Ramos (cell line): ENCODE measurements at regions not wholly inside any gene's neighbourhood (a gene's known extent, or its start where the extent isn't known, plus 50 kb on each side); places are given as distances from the start of the nearest gene placed in this dataset.

ENCODE experiments used
- in situ Hi-C: fragments of 300-500 bp; cut with MboI; formaldehyde crosslinking; loops from one replicate; pipeline ENCODE4 v1.14.3; 2022; ENCODE audit warnings: low sequenced_read_pairs; ENCODE audit not compliant: unreplicated experiment

DNA sequence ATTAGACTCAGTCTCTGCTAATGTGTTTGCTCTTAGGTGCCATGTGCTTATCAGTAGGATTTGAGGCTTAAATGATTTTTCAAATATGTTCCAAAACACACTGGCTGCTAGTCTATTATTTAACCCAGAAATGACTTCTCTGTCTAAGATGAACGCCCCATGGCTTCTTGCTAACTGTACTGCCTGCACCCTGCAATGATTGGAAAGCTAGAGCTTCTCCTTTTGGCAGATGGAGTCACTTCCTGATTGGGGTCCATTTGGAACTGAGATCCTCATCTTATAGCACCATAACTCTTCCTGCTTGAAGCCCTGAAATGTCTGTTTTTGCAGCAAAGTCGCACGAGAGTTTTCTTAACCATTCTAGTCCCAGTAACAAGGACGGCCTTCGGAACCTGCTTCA, 186.5 kb upstream of the ADO start:
- in situ Hi-C loops = loop anchor here (10.0 kb wide), 1 partner anchor 537 kb away; no protein-coding TSS in a partner anchor

DNA sequence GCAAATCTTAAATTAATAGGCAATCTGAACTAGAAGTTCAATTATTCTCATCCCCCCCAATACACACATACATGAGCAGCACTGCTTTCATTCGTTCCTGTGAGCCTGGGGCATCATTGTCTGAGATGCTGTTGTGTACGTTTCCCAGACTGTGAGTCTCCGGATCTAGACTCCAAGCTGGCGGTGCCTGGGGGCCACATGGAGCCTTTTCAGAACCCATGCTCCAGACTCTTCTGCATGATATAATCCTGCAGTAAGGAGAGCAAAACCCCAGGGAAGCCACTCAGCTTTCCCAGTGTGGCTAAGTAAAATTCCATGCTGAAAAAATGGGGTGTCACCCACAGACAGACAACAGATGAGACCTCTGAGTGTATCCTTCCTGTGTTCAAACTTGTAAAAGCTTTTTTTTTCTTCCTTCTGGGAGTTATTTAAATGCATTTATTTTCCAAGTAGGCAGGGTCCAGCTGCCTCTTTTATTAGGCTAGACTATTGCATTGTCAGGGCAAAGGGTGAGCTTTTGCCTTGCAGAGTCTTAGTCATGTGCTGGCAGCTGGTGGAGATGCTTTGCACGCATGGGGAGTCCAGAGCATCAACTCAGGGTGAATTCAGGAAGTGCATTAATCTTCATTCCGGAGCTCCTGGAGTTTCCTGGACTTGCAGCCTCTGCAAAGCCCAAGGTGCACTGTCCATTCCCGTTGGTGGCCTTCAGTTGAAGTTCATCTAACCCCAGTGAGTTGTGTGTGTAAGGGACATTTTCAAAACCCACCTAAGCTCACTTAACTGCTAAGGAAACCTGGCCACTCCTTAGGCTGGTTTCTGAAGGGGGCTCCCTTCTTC, 185.7 kb upstream of the ADO start:
- in situ Hi-C loops = loop anchor here (10.0 kb wide), 1 partner anchor 536 kb away; no protein-coding TSS in a partner anchor

DNA sequence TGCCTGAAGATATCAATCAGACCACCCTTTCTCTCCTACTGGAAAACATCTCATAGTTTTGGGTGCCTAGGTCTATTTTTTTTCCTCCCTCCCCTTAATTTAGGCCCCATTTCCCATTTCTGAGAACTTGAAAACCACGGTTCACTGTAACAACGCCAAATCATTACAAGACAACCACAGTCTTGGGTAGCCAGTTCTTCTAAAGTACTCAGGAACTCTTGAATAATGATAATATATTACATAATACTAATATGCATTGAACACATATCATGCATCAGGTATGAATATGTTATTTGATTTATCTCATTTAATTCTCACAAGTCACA, 185.1 kb upstream of the ADO start:
- in situ Hi-C loops = loop anchor here (10.0 kb wide), 1 partner anchor 535 kb away; no protein-coding TSS in a partner anchor

DNA sequence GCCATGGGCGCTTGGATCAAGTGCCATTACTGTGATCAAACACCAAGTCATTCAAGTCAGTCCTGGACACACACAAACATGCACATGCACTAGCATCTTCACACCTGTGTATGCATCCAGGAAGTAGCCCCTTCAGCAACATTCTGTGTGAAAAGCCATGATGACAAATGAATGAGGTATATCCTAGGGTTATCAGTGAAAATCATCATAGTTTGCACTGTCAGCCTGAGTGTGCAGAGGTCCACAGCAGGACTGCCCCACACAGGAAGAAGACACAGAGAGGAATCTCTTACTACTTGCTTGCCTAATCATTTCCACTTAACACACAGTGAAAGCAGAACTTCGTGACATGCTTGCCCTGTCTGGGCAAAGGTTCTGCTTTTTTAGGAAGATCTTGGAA, 184.0 kb upstream of the ADO start:
- in situ Hi-C loops = no loop called here

DNA sequence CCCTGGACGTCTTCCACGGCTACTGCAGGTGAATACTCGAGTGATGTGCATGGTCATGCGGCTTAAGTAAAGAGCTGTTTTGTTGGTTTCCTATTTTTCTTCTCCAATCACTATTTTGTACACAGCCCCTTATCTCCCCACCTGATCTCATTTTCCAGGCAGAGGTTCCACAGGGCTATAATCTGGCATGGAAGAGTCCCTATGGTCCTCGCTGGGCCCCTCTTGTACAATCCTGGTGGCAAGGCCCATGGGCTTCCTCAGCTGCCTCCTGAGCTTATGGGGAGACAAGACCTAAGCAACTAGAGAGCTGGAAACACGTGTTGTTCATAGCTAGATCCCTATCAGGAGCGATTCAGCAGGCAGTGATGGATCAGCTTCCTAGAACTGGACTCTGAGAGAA, 181.3 kb upstream of the ADO start:
- in situ Hi-C loops = no loop called here

DNA sequence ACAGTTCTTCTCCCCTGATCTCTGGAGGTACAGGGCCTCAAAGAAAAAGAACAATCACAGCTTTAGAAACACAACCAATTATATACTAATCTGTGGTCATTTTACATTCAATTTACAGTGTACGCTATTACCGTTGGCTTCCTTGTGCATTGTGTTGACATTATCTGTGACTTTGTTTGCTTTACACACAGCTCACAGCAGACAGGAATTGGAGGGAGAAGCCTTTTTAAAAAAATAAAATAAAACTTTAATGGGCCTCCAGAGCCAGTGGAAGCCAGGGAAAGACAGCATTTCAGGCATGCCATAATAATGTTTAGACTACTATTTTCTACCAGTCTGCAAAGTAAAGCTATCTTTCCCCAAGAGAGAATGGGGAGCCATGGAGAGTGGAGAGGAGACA, 179.0 kb upstream of the ADO start:
- in situ Hi-C loops = loop anchor here (25.0 kb wide), 1 partner anchor 663 kb away; no protein-coding TSS in a partner anchor

DNA sequence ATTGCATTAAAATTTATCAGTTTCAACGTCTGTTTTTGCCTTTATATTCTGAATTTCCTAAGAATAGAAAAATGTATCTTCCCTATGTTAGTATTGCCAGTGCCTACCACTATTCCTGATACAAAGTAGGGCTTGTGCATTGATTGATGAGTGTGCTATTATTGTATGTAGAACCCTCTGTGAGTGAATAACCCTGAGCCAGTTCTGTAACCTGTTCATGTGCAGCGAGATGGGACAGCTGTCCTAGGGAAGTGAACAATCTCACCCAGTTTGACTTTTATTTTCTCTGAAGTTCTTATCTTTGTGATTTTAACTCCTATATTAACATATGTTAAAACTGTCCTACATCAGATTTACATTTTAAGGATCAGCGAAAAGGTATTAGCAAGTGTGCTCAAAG, 178.4 kb upstream of the ADO start:
- in situ Hi-C loops = loop anchor here (25.0 kb wide), 1 partner anchor 664 kb away; no protein-coding TSS in a partner anchor

DNA sequence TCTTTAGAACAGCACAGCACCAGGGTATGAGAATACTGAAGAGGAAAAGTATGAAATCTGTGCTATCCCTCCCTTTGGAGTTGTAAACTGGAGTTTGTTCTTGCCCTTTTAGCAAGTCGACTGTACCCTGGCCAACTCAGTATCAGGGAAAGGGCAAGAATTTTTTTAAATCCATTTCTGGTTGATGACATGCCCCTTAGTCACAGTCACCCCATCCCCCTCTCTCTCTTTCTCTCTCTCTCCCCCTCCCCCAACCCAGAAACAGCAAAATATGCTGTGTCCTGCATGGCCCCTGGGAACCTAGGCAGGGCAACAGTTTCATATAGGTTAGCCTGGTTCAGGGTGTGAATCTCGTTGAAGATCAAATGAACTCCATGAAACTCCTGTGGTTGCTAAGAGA, 177.7 kb upstream of the ADO start:
- in situ Hi-C loops = loop anchor here (25.0 kb wide), 1 partner anchor 665 kb away; no protein-coding TSS in a partner anchor

DNA sequence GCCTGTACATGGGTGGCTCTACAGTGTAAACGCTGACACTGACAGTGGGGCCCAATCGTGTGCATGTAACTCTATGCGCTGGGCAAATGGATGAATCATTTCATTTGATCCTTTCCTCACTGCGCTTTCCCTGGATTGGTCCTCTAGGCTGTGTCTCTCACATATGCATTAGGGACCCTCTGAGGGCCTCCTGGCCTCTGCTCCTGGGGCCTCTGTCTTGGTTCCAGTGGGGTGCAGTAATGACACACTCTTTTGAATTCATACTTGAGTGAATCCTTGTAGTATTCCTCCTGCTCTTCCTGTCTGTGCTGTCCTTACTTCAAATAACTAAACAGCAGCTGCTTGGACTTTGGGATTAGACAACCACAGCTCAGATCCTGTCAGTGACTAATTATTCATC, 176.5 kb upstream of the ADO start:
- in situ Hi-C loops = loop anchor here (25.0 kb wide), 1 partner anchor 666 kb away; no protein-coding TSS in a partner anchor

DNA sequence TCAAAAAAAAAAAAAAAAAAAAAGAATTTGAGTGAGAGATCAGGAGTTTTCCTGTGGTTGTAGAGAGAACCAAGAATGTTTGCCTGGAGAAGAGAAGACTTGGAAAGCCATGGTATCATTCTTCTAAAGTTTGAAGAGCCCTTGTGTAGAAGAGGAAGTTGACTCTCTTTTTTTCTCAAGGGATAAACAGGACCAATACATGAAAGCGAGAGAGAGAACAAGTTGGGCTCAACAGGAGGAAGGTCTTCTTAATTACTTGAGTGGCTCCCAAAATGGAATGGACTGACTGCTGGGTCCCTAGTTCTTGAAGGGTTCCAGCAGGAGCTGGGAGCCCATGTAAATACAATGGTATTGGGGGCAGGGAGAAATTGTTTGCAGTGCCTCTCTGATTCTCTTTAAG, 173.3 kb upstream of the ADO start:
- in situ Hi-C loops = loop anchor here (25.0 kb wide), 1 partner anchor 669 kb away; no protein-coding TSS in a partner anchor

DNA sequence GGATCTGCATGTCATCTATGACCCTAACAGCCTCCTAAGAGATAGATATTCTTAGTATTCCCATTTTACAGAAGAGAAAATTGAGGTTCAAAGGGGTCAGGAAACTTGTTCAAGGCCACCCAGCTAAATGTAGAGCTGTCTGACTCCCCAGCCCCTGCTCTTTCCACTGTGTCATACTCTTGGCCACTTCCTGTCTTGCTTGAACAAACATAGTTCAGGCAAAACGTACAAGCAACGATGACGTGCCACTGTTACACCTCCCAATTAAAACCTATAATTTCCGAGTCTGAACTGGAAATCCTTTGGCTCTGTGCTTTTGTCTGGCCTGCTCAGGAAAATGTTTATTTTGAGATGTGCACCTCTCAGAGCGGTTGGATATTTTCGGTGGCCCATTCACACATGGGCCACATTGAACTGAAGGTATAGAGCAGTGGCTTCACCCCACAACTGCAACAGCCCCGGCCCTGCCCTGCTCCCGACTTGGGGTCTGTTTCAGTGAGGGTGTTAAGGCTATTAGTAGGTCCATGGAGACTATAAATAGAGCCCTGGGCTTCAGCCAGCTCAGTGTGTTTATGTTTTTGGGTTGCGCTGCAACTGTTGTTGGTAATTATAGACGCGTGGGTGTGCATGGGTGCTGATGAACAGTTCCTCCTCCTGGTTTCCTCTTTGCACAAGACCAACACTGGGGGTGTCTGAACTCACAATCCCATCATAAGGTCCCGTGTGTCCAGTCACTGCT, 172.3 kb upstream of the ADO start:
- in situ Hi-C loops = loop anchor here (25.0 kb wide), 1 partner anchor 670 kb away; no protein-coding TSS in a partner anchor

DNA sequence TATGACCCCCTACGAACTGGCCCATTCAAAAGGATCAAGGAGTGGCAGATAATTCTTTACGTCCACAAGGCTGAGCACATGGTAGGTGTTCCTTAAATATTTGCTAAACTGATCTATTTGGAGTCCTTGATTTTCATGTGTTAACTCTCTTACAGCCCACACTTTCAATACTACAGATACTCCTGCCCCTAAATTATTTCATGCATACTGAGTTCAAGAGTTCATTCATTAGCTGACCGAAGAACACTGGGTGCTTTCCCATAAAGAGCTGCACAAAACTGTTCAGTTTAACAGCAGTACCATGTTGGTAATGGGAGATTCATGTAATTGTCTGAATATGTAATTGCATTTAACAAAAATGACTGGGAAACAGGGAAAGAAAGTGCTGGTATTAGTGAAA, 170.5 kb upstream of the ADO start:
- in situ Hi-C loops = loop anchor here (25.0 kb wide), 1 partner anchor 672 kb away; no protein-coding TSS in a partner anchor

DNA sequence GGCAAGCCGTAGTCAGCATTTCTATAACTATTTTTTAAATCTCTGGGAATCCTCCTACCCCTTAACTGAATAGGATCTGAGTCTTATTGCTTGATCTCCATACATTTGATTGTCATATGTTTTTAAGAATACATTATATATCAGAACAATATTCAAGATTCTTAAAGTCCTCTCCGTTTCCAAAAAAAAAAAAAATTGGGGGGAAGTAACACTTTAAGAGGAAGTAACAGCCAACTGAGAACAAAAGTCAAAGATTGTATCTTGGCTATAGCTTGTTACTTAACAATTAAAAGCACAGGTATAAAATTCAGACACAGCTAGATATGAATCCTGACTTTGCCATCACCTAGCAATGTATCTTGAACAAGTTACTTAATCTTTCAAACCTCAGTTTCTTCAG, 169.9 kb upstream of the ADO start:
- in situ Hi-C loops = loop anchor here (25.0 kb wide), 1 partner anchor 672 kb away; no protein-coding TSS in a partner anchor

DNA sequence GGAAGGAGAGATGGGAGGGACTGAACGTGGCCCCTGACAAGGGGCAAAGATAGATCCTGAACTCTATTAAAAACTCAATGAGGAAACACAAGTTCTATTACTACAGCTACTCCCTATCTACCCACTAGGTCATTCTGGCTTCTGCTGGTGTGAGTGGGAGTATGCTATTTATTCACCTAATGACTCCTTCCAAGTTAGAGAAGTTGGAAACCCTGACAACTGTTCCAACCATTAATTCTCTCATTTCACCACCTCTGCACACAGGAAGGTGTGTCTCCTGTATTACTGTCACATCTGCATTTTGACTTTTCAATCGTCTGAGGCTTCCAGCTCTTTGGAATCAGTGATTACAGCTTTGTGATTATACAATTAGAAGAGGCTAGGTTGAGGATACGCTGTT, 169.4 kb upstream of the ADO start:
- in situ Hi-C loops = loop anchor here (25.0 kb wide), 1 partner anchor 673 kb away; no protein-coding TSS in a partner anchor

DNA sequence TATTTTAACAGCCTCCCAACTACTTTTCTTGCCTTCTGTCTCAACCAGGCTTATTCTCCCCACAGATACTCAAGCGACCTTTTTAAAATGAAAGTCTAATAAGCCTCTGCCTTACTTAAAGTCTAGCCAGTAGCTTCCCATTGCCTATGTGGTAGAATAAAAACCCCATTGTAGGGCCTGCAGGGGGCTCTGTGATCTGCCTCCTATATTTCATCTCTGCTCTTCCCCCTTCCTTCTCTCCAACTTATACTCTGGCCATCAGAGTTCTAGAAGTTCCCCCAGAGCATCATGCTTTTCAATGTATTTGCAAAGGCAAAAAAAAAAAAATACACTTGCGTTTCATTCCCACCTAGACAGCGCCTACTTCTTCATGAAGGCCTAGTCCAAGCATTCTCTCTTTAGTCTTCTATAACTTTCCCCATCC, 167.7 kb upstream of the ADO start:
- in situ Hi-C loops = loop anchor here (25.0 kb wide), 1 partner anchor 675 kb away; no protein-coding TSS in a partner anchor

DNA sequence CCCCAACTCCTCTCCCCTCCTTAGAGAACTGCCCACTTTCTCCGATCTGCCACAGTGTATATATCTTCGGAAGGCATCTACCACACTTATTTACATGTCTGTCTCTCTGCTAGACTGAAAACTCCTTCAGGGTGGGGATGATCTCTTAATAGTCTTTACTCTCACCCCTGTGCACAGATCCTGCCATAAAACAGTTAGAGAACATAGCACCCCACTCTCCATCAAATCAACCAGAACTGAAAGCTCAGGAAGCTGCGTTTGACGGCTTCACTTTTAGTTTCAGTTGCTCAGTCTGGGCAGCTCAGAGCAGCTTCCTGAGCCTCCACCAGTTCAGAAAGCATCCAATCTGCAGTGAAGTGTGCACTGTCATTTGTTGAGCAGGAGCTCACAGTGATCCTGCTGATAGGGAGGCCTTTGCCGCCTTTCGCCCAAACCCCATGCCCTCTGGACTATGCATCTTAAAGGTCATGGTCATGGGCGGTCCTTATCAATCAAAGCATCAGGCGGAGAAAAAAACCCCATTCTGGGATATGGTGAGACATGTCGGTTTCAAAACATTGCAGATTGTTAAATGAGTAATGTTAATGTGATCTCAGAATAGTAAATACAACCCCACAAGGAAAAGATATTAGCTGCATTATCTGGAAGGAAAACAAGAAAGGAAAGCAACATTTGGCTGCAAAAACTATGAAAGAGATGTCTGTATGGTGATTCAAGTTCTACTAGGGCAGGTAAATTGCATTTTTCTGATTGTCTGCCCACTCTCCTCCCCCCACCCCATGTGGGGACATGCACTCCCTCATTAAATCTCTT, 167.1 kb upstream of the ADO start:
- in situ Hi-C loops = loop anchor here (25.0 kb wide), 1 partner anchor 675 kb away; no protein-coding TSS in a partner anchor

DNA sequence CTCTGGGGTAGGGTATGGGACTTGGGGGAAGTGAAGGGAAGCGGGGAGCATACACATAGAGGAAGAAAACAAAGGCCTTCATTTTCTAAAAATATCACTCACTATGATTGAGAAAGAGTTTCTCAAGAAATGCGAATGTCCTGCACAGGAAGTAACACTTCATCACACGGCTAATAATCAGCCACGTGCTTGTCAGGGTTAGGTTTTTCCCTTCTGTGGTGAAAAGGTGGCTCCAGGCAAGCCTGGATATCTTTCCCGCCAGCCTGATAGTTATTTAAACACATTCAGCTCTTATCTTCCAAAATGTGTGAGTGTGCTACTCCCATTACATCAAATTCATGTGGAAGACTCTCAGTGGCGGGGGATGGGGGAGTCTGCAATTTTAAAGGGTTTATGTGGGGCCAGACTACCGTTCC, 166.4 kb upstream of the ADO start:
- in situ Hi-C loops = loop anchor here (25.0 kb wide), 1 partner anchor 676 kb away; no protein-coding TSS in a partner anchor

DNA sequence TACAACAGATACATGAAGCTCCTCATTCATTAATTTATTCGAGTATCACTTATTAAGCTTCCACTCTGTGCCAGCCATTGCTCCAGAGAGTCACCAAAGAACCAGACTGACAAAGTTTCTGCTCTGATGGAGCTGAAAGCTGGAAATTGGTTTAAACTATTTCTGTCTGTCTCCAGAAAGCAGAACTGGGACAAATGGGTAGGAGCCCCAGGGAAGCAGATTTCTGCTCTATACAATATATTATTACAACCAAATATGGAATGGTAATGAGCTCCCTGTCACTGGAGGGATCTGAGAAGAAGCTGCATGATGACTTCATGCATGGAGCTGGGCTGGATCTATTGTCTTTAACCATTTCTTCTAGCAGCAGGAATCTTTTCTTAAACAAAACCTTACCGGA, 165.4 kb upstream of the ADO start:
- in situ Hi-C loops = loop anchor here (25.0 kb wide), 1 partner anchor 677 kb away; no protein-coding TSS in a partner anchor

DNA sequence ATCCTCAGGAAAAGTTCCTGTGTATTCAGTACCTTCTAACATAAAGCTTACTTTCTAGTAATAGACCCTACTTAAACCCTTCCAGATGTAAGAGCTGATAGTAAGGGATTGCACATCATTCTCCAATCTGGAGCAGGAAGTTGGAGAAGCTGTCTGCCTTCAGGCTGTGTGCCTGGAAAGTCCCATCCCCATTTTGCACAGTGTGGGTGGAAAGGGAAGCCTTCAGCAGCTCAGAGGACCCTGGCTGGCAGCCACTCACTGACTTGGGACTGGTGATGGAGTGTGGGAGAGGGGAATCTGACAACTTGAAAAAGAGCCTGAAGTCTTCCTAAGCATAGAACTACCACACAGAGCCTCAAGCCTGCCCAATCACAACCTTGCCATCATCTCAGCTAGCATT, 164.1 kb upstream of the ADO start:
- in situ Hi-C loops = loop anchor here (25.0 kb wide), 1 partner anchor 678 kb away; no protein-coding TSS in a partner anchor
